Uterus (tissue), 3 donors: ENCODE measurements at regions not wholly inside any gene's neighbourhood (a gene's known extent, or its start where the extent isn't known, plus 50 kb on each side); places are given as distances from the start of the nearest gene placed in this dataset.
"Not testable (repeated sequence)": the region's sequence is repeated elsewhere in the genome, so short reads cannot be mapped to it uniquely, and the experiment has no call there.

Experiments used
- DNase-seq, 2 donors: peaks; one replicate each; pipeline ENCODE4 v3.0.0-alpha.2; 2019 to 2020
- H3K27ac ChIP-seq, 2 donors: fragments of 200-600 bp; sonication (generic); 1 replicate in 1 of 2; 2 replicates in 1 of 2; pipeline ENCODE4 v1.5.1; 2016 to 2018
- H3K27me3 ChIP-seq, 2 donors: fragments of 200-600 bp; sonication (generic); one replicate each; pipeline ENCODE4 v1.5.1; 2018 to 2019; ENCODE audit warnings: control low read depth in 1 of 2
- H3K36me3 ChIP-seq, 2 donors: fragments of 200-600 bp; sonication (generic); one replicate each; pipeline ENCODE4 v1.5.1; 2019; ENCODE audit warnings: control low read depth in 1 of 2
- H3K4me1 ChIP-seq, 2 donors: fragments of 200-600 bp; sonication (generic); one replicate each; pipeline ENCODE4 v1.5.1; 2018 to 2019; ENCODE audit warnings: control low read depth in 1 of 2
- H3K4me3 ChIP-seq, 2 donors: fragments of 200-600 bp; sonication (generic); 1 replicate in 1 of 2; 2 replicates in 1 of 2; pipeline ENCODE4 v1.5.1; 2018 to 2019; ENCODE audit warnings: mild to moderate bottlenecking in 1 of 2
- H3K9me3 ChIP-seq, 2 donors: fragments of 200-600 bp; sonication (generic); one replicate each; pipeline ENCODE4 v1.5.1; 2019; ENCODE audit warnings: control low read depth in 1 of 2
- CTCF ChIP-seq, 4 experiments: fragments of 200-600 bp in 2 of 4; fragments of 450-650 bp in 2 of 4; sonication (generic) in 2 of 4; IDR thresholded peaks; one replicate each; pipeline ENCODE4 v1.5.1; 2016 to 2019; ENCODE audit warnings: antibody characterized with exemption in 4 of 4, mild to moderate bottlenecking in 2 of 4, moderate library complexity in 1 of 4
- POLR2A ChIP-seq, 2 donors: fragments of 450-650 bp; IDR thresholded peaks; one replicate each; pipeline ENCODE4 v1.6.1; 2016; ENCODE audit warnings: antibody characterized with exemption in 2 of 2, mild to moderate bottlenecking in 1 of 2, moderate library complexity in 1 of 2
- intact Hi-C: fragments of 100-400 bp; cut with DNase I; formaldehyde crosslinking; loops from one replicate; pipeline ENCODE4 v1.15.1; 2023; ENCODE audit warnings: low total_unique reads
- donor health status: DM: yes; HTN: yes; CAD: no.

GRCh38 chr5:27855491-27855890, 817.1 kb upstream of the CDH9 start:
- H3K4me1 ChIP-seq: no peaks in the 10 kb centered on the region
- DNase-seq: no peak
- H3K4me3 ChIP-seq: no peak overlapping the region
- no peaks in the 10 kb centered on the region for H3K9me3 ChIP-seq
- no peaks in the 10 kb centered on the region for H3K36me3 ChIP-seq
- no peaks in the 10 kb centered on the region for H3K27me3 ChIP-seq
- TF ChIP-seq POLR2A (IDR thresholded peaks at IDR 0.05) (no peak), CTCF (IDR thresholded peaks at IDR 0.05) (no peak)
- no peak overlapping the region for H3K27ac ChIP-seq
- intact Hi-C loops: no loop called here

- intact Hi-C loops: no loop called here
- H3K9me3 ChIP-seq: no peaks in the 10 kb centered on the region
- no peaks in the 10 kb centered on the region for H3K36me3 ChIP-seq
- no peak overlapping the region for H3K27ac ChIP-seq
- H3K4me1 ChIP-seq: no peaks in the 10 kb centered on the region
- TF ChIP-seq CTCF (IDR thresholded peaks at IDR 0.05) (no peak), POLR2A (IDR thresholded peaks at IDR 0.05) (no peak)
- H3K4me3 ChIP-seq: no peak overlapping the region
- H3K27me3 ChIP-seq: no peaks in the 10 kb centered on the region
- no peak for DNase-seq
These were observed 816.0 kb upstream of the CDH9 start for GRCh38 chr5:27854243-27854852.

- Histone ChIP-seq H3K27me3 (no peaks in the 10 kb centered on the region), H3K4me1 (no peaks in the 10 kb centered on the region)
These were observed 806.9 kb upstream of the CDH9 start for GRCh38 chr5:27845248-27845647.

GRCh38 chr5:27836704-27837103, 798.3 kb upstream of the CDH9 start:
- H3K27ac ChIP-seq, intact Hi-C loops, H3K36me3 ChIP-seq, H3K9me3 ChIP-seq, H3K4me3 ChIP-seq, H3K4me1 ChIP-seq, H3K27me3 ChIP-seq, DNase-seq: not testable (repeated sequence)

More at GRCh38 chr5:27845248-27845647, 806.9 kb upstream of the CDH9 start:
- no peaks in the 10 kb centered on the region for H3K9me3 ChIP-seq
- TF ChIP-seq POLR2A (IDR thresholded peaks at IDR 0.05) (no peak), CTCF (IDR thresholded peaks at IDR 0.05) (no peak)
- H3K4me3 ChIP-seq: no peak overlapping the region
- H3K27ac ChIP-seq: no peak overlapping the region
- no peak for DNase-seq
- intact Hi-C loops: no loop called here
- no peaks in the 10 kb centered on the region for H3K36me3 ChIP-seq

DNA sequence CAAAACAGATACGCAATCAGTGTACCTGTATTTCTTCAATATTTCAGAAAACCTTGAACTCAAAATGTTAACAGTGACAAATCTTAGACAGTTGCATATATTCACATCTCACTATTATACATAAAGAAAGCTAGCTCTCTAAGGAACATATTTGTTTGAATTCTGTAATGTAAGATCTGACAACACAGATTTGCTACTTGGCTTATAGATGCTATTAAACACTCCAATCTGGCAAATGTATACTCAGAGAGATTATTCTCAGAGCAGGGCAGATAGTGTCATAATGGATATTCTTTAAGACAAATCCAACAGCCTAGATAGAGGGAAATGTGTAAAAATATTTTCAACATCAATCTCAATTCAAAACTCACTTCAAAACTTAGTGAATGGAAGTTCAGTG, 794.5 kb upstream of the CDH9 start:
- Histone ChIP-seq H3K4me1 (no peaks in the 10 kb centered on the region), H3K4me3 (no peak overlapping the region), H3K9me3 (no peaks in the 10 kb centered on the region), H3K27ac (no peak overlapping the region), H3K27me3 (no peaks in the 10 kb centered on the region), H3K36me3 (no peaks in the 10 kb centered on the region)
- no peak for DNase-seq
- intact Hi-C loops: no loop called here
- no peak for TF ChIP-seq POLR2A (IDR thresholded peaks at IDR 0.05)
- TF ChIP-seq CTCF (IDR thresholded peaks at IDR 0.05): no peak

DNA sequence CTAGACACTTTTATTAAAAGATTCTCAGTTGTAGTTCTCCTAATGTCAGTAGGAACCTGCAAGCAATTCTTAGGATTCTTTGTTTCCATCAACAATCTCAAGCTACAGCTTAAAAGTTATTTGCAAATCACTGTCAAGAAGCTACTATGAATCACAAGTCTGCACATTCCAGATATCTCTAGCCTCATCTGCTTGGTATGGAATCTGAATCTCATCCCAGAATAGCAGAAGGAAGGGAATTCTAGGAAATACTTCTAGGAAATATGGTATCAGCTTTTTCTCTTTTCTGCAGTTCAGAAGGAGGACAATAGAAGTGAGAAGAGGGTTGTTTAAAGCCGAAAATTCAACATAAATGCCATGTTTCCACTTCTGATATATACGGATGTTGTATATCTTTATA, 792.2 kb upstream of the CDH9 start:
- Histone ChIP-seq H3K36me3 (no peaks in the 10 kb centered on the region), H3K4me3 (no peak overlapping the region), H3K4me1 (no peaks in the 10 kb centered on the region), H3K27ac (no peak overlapping the region), H3K27me3 (no peaks in the 10 kb centered on the region), H3K9me3 (no peaks in the 10 kb centered on the region)
- no peak for DNase-seq
- no peak for TF ChIP-seq POLR2A (IDR thresholded peaks at IDR 0.05)
- TF ChIP-seq CTCF (IDR thresholded peaks at IDR 0.05): no peak
- intact Hi-C loops: no loop called here
